Activated CD4-positive, alpha-beta T cell treated with anti-CD3 and anti-CD28 coated beads, Interleukin-2, amount 50 U/mL, for 48 hours (primary cell): ENCODE measurements at regions not wholly inside any gene's neighbourhood (a gene's known extent, or its start where the extent isn't known, plus 50 kb on each side); places are given as distances from the start of the nearest gene placed in this dataset.

Experiments used
- DNase-seq, 2 experiments: peaks; one replicate each; pipeline ENCODE4 v3.0.0-alpha.2; 2020

GRCh38 chr11:29336727-29337575 lies 679.9 kb downstream of the KCNA4 start:
- no peak for DNase-seq

- no peak for DNase-seq
Observed at GRCh38 chr11:29334776-29335130, 682.1 kb downstream of the KCNA4 start.

- DNase-seq: no peak
Observed at GRCh38 chr11:29333993-29334775, 682.6 kb downstream of the KCNA4 start.

GRCh38 chr11:29331451-29332010 lies 685.3 kb downstream of the KCNA4 start:
- DNase-seq: no peak

- DNase-seq: no peak
Observed at GRCh38 chr11:29328961-29329441, 687.8 kb downstream of the KCNA4 start.

GRCh38 chr11:29327891-29328290 lies 688.9 kb downstream of the KCNA4 start:
- DNase-seq: no peak

- DNase-seq: no peak
Observed at GRCh38 chr11:29326757-29327156, 690.1 kb downstream of the KCNA4 start.

GRCh38 chr11:29324328-29324727 lies 692.5 kb downstream of the KCNA4 start:
- DNase-seq: no peak

GRCh38 chr11:29321293-29322132 lies 695.3 kb downstream of the KCNA4 start:
- no peak for DNase-seq

- DNase-seq: no peak
Observed at GRCh38 chr11:29320196-29320595, 696.6 kb downstream of the KCNA4 start.

GRCh38 chr11:29319210-29319609 lies 697.6 kb downstream of the KCNA4 start:
- no peak for DNase-seq

- DNase-seq: no peak
Observed at GRCh38 chr11:29318134-29318845, 698.5 kb downstream of the KCNA4 start.

GRCh38 chr11:29317694-29318093 lies 699.1 kb downstream of the KCNA4 start:
- no peak for DNase-seq

GRCh38 chr11:29315275-29315674 lies 701.6 kb downstream of the KCNA4 start:
- DNase-seq: no peak

- no peak for DNase-seq
Observed at GRCh38 chr11:29314211-29314610, 702.6 kb downstream of the KCNA4 start.

GRCh38 chr11:29312812-29313211 lies 704.0 kb downstream of the KCNA4 start:
- no peak for DNase-seq

- no peak for DNase-seq
Observed at GRCh38 chr11:29310725-29311342, 706.0 kb downstream of the KCNA4 start.

GRCh38 chr11:29309992-29310391 lies 706.8 kb downstream of the KCNA4 start:
- no peak for DNase-seq

- DNase-seq: no peak
Observed at GRCh38 chr11:29306527-29306926, 710.3 kb downstream of the KCNA4 start.

GRCh38 chr11:29305456-29306232 lies 711.2 kb downstream of the KCNA4 start:
- DNase-seq: no peak

- DNase-seq: no peak
Observed at GRCh38 chr11:29300420-29300819, 716.4 kb downstream of the KCNA4 start.
